GM19467 (cell line): ENCODE measurements at regions not wholly inside any gene's neighbourhood (a gene's known extent, or its start where the extent isn't known, plus 50 kb on each side); places are given as distances from the start of the nearest gene placed in this dataset.

Source experiments
- ATAC-seq: cut with Tn5 transposase; IDR thresholded peaks from one replicate; pipeline ENCODE4 v1.9.1; 2021; ENCODE audit warnings: mild to moderate bottlenecking, moderate library complexity; ENCODE audit not compliant: unreplicated experiment

- ATAC-seq, result no peak
These were observed 166.2 kb downstream of the TMEM38B start for GRCh38 chr9:105860516-105860915.

- ATAC-seq, result no peak
These were observed 167.6 kb downstream of the TMEM38B start for GRCh38 chr9:105861972-105862371.

DNA sequence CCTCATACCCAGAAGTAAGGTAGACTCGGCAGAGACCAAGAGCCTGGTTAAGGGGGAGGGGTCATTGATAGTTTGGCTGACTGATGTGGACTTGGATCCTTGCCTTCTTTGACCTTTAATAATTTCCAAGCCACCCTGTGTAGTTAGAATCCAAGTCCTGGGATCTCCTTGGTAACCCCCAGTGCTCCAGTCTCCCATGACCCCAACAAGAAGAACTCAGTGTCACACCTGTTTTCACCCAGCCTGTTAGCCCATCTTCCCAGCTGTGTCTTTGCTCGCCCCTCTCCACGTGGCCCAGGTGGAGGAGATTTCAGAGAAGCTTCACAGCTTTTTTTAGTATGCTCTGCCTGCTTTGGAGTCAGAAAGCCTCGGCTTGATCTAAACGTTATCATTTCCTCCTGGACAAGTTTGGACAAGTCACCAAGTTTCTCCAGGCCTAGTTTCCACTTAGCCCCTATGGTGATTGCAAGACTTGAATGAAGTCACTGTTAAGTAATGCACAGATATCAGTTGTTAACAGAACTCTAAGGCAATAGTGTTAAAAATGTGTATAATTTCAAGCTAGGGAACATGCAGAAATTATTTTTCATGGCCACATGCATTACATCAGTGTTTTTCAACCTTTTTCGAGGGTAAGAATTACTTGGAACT, 170.0 kb downstream of the TMEM38B start:
- no peak for ATAC-seq

GRCh38 chr9:105865285-105865684, 170.9 kb downstream of the TMEM38B start:
- ATAC-seq, result no peak

- no peak for ATAC-seq
These were observed 177.2 kb downstream of the TMEM38B start for GRCh38 chr9:105871540-105871939.

GRCh38 chr9:105873801-105874200, 179.5 kb downstream of the TMEM38B start:
- no peak for ATAC-seq

DNA sequence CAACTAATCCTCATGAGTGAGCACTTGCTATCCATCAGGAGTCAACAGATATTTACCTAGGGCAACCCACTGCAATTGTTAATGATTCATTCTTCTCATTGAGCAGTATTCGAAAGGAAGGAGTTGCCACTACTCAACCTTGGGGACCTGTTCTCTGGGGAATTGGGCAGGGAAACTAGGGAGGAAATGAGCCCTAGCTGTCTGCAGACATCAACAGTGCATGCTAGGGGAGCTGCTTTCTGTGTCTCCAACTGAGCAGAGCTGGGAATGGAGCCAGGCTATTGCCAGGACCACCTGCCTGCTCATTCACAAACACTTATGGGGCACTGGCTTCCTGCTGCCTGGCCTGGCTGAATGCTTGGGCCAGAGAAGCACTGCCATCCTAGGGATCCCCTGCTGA, 183.4 kb downstream of the TMEM38B start:
- ATAC-seq, result peak; percentile 71

DNA sequence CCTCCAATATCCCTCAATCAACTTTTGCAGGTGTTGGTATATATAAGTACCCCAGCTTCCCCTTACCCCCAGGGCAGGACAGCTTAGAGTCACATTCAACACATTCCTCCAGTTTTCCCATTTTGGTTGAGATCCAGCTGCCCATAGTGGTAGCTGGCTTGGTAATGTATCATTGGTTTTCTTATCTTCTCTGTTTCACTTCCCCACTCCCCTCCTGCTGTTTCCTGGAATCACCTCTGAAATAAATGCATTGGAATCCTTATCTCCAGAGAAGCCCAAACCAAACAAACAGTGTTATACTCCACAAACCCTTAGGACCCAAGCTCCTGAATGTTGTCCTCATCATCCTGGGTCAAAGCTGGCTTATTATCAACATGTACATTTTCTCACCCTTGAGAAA, 184.8 kb downstream of the TMEM38B start:
- ATAC-seq, result no peak

GRCh38 chr9:105880517-105880916, 186.2 kb downstream of the TMEM38B start:
- no peak for ATAC-seq

DNA sequence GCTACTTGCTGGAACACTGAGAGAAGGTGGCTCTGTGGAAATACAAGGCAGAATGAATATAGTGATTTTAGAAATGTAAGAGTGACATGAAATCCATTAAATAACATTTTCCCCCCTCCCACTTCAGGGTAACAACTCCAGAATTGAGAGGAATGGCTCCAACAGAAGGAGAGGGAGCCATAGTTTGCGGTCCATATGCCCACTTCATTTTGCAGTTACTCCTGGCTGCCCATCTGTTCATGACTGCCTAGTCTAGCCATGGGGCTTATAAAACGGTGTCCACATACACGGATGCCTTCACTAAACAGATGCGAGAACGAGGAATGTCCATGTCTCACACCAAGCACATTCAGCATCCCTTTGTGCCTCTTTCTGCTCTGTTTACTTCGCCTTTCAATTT, 186.7 kb downstream of the TMEM38B start:
- no peak for ATAC-seq

GRCh38 chr9:105881654-105882349, 187.5 kb downstream of the TMEM38B start:
- peak; percentile 45 for ATAC-seq

- ATAC-seq, result peak; percentile 90
These were observed 189.5 kb downstream of the TMEM38B start for GRCh38 chr9:105883847-105884246.

- ATAC-seq, result no peak
These were observed 190.1 kb downstream of the TMEM38B start for GRCh38 chr9:105884416-105884815.

- no peak for ATAC-seq
These were observed 191.8 kb downstream of the TMEM38B start for GRCh38 chr9:105886136-105886535.

DNA sequence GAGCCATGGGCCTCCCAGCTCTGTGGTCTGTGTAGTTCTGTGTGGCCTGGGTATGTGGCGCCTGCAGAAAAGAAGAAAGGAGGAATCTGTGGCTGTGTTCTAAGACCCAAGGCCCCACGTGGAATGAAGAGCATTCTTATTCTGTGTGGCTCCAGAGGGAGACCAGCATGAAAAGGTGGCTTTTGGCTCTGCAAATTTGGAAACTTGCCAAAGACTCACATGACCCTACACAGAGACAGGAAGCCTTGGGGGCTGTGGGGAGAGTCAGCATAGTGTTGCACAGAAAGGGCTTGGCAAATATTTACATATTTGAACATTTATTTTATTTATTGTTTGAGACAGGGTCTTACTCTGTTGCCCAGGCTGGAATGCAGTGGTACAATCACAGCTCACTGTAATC, 193.3 kb downstream of the TMEM38B start:
- ATAC-seq, result no peak

DNA sequence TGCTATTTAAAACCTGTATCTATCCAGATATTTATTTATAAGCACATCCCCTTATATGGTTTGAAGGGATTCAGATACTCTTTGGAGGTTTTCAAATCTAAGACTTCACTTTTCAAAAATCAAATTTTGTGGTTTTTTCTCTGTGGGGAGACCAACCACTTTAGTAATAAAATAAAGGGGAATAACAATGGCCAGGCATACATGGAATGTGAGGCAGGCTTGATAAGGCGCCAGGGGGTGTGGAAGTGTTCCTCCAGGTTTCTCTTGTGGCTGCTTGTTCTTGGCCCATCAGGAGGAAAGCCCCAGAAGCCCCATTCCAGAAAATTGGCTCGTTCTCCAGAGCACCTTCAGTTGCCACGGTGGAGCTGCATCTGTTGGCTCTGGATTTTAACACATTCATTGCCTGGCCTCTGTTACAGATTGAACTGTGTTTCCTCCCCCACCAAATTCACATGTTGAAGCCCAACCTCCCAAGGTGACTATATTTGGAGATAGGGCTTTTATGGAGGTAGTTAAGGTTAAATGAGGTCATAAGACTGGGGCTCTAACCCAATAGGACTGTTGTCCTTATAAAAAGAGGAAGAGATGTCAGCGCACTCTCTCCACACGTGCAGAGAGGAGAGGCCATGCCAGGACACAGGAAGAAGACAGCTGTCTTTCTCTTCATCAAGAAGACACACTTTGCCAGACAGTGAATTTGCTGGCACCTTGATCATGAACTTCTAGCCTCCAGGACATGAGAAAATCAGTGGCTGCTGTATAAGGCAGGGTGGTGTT, 195.9 kb downstream of the TMEM38B start:
- ATAC-seq, result no peak

DNA sequence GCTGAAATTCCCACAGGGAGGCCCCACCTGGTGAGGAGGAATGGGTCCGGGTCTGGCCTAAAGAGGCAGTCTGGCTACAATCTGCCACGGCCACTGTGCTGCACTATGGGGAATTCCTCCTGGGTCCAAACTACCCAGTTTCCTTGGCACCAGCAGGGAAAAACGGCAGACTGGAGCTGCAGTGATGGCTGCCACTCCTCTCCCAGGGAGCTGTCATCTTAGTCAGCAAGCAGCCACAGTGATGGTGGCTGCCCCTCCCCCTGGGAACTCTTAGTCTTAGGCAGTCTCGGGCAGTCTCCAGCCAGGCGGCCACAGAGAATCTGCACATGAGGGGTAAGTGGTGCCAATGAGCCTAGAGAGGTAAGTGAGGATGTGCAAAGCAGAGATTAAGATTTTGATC, 205.8 kb downstream of the TMEM38B start:
- no peak for ATAC-seq

- ATAC-seq, result peak; percentile 67
These were observed 207.3 kb downstream of the TMEM38B start for GRCh38 chr9:105901514-105902109.

DNA sequence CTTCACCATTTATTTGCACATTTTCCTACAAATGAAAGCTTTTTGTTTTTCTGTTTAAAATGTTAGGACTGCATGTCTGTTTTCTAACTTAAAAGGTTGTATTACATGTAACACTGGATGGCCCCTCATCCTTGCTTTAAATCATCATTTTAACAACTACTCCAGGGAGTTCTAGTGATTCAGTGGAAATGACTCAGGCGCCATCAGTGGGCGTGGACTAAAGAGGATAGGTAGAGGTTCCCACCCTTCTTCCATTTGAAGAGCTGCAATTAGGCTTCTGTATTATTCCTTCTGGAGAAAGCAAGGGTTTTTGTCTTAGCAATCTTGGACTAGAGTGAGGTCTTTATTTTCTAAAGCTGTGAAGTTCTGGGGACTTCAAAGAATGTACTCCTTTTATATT, 213.7 kb downstream of the TMEM38B start:
- no peak for ATAC-seq

DNA sequence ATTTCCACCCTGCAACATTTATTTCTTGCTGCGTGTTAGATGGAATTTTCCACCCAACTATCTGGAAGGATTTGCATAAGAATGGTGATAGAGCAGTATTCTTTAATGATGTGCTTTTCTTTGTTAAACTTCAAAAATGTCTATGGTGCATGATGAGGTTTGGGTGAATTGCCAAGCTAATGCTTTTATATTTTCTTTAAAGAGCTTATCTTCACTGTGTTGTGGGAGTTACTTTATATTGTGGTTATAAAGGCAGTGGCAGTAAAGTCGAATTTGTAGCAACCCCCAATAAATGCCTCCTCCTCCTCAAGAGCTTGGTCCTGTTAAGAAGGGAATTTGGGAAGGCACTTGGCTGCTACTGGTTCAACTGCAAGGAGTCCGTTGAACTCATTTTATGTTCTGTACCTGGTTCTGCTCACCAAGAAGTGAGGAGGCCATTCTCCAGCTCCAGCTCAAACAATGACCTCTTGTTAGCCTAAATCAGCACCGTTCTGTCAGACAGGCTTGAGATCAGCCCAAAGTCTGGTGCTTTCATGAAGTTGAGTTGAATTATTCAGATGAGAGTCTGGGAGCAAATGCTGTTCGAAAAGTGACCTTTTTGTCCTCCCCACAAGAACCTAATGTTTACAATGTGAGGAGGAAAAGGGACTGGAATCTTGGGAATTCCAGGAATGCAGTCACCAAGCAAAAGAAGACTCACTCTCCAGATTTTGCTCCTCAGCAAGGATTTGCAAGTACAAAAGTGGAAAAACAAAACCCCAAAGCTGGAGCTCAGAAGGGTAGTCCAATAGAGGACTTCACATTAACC, 217.0 kb downstream of the TMEM38B start:
- no peak for ATAC-seq
